GM12891 (cell line): ENCODE measurements at regions not wholly inside any gene's neighbourhood (a gene's known extent, or its start where the extent isn't known, plus 50 kb on each side); places are given as distances from the start of the nearest gene placed in this dataset.

ENCODE experiments used
- PAX5 ChIP-seq: IDR thresholded peaks from 2 replicates; pipeline ENCODE4 v1.6.1; 2011; ENCODE audit warnings: low read length, moderate library complexity, mild to moderate bottlenecking; ENCODE audit not compliant: insufficient read depth, severe bottlenecking
- POLR2A ChIP-seq: IDR thresholded peaks from 2 replicates; pipeline ENCODE4 v1.6.1; 2011; ENCODE audit warnings: low read depth, low read length, control low read depth
- POLR2AphosphoS5 ChIP-seq: IDR thresholded peaks from 2 replicates; pipeline ENCODE4 v1.6.1; 2011; ENCODE audit warnings: low read depth, low read length, control low read depth
- POU2F2 ChIP-seq: IDR thresholded peaks from 2 replicates; pipeline ENCODE4 v1.6.1; 2011; ENCODE audit warnings: low read depth, mild to moderate bottlenecking, control low read depth, low read length, moderate library complexity
- SPI1 ChIP-seq: IDR thresholded peaks from 2 replicates; pipeline ENCODE4 v1.6.1; 2011; ENCODE audit warnings: low read depth, low read length, control low read depth
- TAF1 ChIP-seq: IDR thresholded peaks from 2 replicates; pipeline ENCODE4 v1.6.1; 2011; ENCODE audit warnings: low read depth, low read length, control low read depth

DNA sequence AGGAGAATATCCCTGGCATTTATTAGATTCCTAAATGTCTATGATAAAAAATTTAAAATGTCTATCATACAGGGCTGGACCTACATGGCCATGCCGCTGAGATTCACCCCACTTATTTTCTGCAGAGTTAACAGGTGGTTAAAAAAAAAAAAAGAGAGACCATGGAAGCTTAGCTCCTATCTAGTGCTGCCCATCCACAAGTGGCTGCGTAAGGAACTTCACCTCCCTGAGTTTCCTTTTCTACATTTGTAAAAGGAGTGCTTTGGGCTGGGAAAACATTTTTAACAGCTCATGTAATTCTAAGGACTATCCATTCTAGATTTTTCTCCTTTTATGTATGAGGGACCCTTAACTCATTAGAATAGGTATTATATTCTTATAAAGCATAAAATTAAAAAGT lies 534.1 kb downstream of the MMUT start:
- no peak for TF ChIP-seq POLR2A
- TF ChIP-seq POLR2AphosphoS5: no peak
- TF ChIP-seq PAX5: no peak
- no peak for TF ChIP-seq TAF1
- no peak for TF ChIP-seq SPI1
- TF ChIP-seq POU2F2: no peak
